Activated B cell treated with CpG ODN at 0.5 μM for 24 hours (primary cell): ENCODE measurements at regions not wholly inside any gene's neighbourhood (a gene's known extent, or its start where the extent isn't known, plus 50 kb on each side); places are given as distances from the start of the nearest gene placed in this dataset.

ENCODE experiments used
- ATAC-seq: fragments of 200-7000 bp; cut with Tn5 transposase; one replicate; pipeline ENCODE4 v1.10.0; 2021; ENCODE audit warnings: low read depth, mild to moderate bottlenecking, moderate library complexity
- CTCF ChIA-PET: fragments of 350-600 bp; sonication (Branson Sonifier 250); formaldehyde crosslinking; loops from one replicate; lab custom pipeline; 2021; ENCODE audit warnings: antibody characterized with exemption; lab: Charles Lee
- POLR2A ChIA-PET: fragments of 350-600 bp; sonication (Branson Sonifier 250); formaldehyde crosslinking; loops from one replicate; lab custom pipeline; 2021; ENCODE audit warnings: antibody characterized with exemption; lab: Charles Lee
- DNase-seq: peaks from one replicate; pipeline ENCODE4 v3.0.0; 2022
- H3K27ac Mint-ChIP-seq: one replicate; pipeline ENCODE4 v1.8.0; 2020; ENCODE audit warnings: mixed read lengths
- H3K27me3 Mint-ChIP-seq: one replicate; pipeline ENCODE4 v1.8.0; 2021; ENCODE audit warnings: mixed read lengths
- H3K36me3 Mint-ChIP-seq: one replicate; pipeline ENCODE4 v1.8.0; 2021; ENCODE audit warnings: low read depth, mixed read lengths
- H3K4me1 Mint-ChIP-seq: one replicate; pipeline ENCODE4 v1.8.0; 2021; ENCODE audit warnings: mixed read lengths
- H3K4me3 Mint-ChIP-seq: one replicate; pipeline ENCODE4 v1.8.0; 2020; ENCODE audit warnings: mild to moderate bottlenecking, mixed read lengths
- H3K9me3 Mint-ChIP-seq: one replicate; pipeline ENCODE4 v1.8.0; 2020; ENCODE audit warnings: mixed read lengths
- intact Hi-C: fragments of 100-400 bp; cut with micrococcal nuclease; formaldehyde crosslinking; loops from one replicate; pipeline ENCODE4 v1.15.1; 2024
- TF ChIP-seq, protein P1 (sequence below): fragments of 200-600 bp; IDR thresholded peaks from one replicate; pipeline ENCODE4 v1.8.0; 2022; ENCODE audit warnings: antibody characterized with exemption, mild to moderate bottlenecking

DNA sequence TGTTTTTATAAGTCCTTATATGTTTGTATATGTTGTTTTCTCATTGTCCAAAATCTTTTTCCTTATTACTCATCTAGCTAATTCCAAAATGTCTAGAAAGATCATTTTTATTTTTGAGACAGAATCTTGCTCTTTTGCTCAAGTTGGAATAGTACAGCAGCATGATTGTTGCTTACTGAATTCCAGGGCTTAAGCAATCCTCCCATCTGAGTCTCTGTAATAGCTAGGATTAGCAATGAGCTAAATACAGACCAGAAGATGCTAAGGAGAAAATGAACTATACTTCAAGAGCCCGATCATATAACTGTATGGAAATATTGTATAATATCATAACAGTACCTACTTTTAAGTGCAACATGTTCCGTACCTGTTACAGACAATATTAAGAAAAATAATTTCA is 1027.0 kb downstream of the STIM2 start:
- TF ChIP-seq, protein P1, sequence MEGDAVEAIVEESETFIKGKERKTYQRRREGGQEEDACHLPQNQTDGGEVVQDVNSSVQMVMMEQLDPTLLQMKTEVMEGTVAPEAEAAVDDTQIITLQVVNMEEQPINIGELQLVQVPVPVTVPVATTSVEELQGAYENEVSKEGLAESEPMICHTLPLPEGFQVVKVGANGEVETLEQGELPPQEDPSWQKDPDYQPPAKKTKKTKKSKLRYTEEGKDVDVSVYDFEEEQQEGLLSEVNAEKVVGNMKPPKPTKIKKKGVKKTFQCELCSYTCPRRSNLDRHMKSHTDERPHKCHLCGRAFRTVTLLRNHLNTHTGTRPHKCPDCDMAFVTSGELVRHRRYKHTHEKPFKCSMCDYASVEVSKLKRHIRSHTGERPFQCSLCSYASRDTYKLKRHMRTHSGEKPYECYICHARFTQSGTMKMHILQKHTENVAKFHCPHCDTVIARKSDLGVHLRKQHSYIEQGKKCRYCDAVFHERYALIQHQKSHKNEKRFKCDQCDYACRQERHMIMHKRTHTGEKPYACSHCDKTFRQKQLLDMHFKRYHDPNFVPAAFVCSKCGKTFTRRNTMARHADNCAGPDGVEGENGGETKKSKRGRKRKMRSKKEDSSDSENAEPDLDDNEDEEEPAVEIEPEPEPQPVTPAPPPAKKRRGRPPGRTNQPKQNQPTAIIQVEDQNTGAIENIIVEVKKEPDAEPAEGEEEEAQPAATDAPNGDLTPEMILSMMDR: no peak
- H3K4me3 Mint-ChIP-seq: no peak overlapping the region
- H3K9me3 Mint-ChIP-seq: peaks cover 2% of the 10 kb centered on the region
- no peak overlapping the region for H3K27ac Mint-ChIP-seq
- no peaks in the 10 kb centered on the region for H3K27me3 Mint-ChIP-seq
- intact Hi-C loops: no loop called here
- H3K4me1 Mint-ChIP-seq: no peaks in the 10 kb centered on the region
- ChIA-PET POLR2A (no interaction called here), CTCF (no interaction called here)
- ATAC-seq (no peak), DNase-seq (no peak)
- no peaks in the 10 kb centered on the region for H3K36me3 Mint-ChIP-seq

DNA sequence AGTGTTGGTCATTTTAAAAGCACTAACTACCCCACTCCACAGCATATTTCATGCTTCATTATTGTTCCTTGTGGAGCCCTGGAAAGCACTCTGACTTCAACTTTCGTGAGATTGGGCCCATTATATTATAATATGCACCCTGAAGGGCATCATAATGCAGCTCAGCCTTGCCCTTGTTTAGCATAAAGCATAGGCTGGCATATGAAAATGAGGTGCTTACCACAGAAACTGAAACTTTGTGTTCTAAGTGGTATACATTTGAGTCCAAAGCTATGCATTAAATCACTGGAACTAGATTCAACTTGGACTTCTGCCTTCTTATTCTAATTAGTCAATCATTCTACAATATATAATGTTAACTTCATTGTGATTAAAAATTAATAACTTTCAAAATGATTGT is 1027.9 kb downstream of the STIM2 start:
- CTCF ChIA-PET: no interaction called here
- TF ChIP-seq, protein P1: no peak

DNA sequence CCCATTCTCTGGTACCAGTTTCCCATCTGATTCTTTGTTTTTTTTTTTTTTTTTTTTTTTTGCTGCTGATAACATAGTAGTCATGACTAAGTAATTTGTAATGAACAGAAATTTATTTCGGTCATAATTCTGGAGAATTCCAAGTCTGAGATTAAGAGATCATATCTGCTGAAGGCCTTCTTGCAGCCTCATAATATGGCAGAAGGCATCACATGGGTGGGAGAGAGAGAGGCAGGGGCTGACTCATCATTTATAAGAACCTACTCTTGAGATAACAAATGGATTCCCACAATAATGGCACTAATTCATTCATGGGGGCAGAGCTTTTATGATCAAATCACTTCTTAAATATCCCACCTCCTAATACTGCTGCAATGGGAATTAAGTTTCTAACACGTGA is 1034.3 kb downstream of the STIM2 start:
- POLR2A ChIA-PET: no interaction called here
- no peaks in the 10 kb centered on the region for H3K9me3 Mint-ChIP-seq
- intact Hi-C loops: no loop called here

More for the DNA sequence above, 1027.9 kb downstream of the STIM2 start:
- Mint-ChIP-seq H3K36me3 (no peaks in the 10 kb centered on the region), H3K4me1 (no peaks in the 10 kb centered on the region), H3K4me3 (no peak overlapping the region), H3K27ac (no peak overlapping the region), H3K9me3 (peaks cover 2% of the 10 kb centered on the region), H3K27me3 (no peaks in the 10 kb centered on the region)
- ATAC-seq (no peak), DNase-seq (no peak)
- intact Hi-C loops: no loop called here
- POLR2A ChIA-PET: no interaction called here

DNA sequence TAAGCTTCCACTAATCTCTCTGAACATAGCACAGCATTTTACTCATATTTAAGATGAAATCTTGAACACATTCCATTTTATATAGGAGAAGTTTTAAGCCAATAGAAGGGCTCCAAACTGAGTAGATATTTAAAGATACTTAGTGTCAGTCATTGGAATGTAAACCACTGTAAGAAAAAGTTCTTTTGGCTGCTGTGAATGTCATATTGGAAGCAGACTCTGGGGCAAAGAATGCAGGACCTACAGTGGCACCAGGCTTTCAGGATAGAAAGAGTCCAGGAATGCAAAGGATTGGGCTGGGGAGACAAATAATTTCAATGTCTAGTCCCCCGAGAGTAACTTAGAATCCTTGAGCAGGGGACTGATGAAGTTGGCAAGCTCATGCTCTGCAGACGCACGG is 1047.7 kb downstream of the STIM2 start:
- H3K27me3 Mint-ChIP-seq: no peaks in the 10 kb centered on the region
- DNase-seq (no peak), ATAC-seq (no peak)
- no peak overlapping the region for H3K27ac Mint-ChIP-seq
- POLR2A ChIA-PET: no interaction called here
- no peak overlapping the region for H3K4me3 Mint-ChIP-seq
- intact Hi-C loops: no loop called here
- CTCF ChIA-PET: no interaction called here
- TF ChIP-seq, protein P1: no peak
- peaks cover 2% of the 10 kb centered on the region for H3K9me3 Mint-ChIP-seq
- H3K36me3 Mint-ChIP-seq: no peaks in the 10 kb centered on the region
- no peaks in the 10 kb centered on the region for H3K4me1 Mint-ChIP-seq

More for the DNA sequence above, 1034.3 kb downstream of the STIM2 start:
- H3K36me3 Mint-ChIP-seq: no peaks in the 10 kb centered on the region
- H3K4me3 Mint-ChIP-seq: no peak overlapping the region
- CTCF ChIA-PET: no interaction called here
- DNase-seq: no peak
- H3K27ac Mint-ChIP-seq: no peak overlapping the region
- TF ChIP-seq, protein P1: no peak
- ATAC-seq: no peak
- H3K27me3 Mint-ChIP-seq: no peaks in the 10 kb centered on the region
- H3K4me1 Mint-ChIP-seq: no peaks in the 10 kb centered on the region

DNA sequence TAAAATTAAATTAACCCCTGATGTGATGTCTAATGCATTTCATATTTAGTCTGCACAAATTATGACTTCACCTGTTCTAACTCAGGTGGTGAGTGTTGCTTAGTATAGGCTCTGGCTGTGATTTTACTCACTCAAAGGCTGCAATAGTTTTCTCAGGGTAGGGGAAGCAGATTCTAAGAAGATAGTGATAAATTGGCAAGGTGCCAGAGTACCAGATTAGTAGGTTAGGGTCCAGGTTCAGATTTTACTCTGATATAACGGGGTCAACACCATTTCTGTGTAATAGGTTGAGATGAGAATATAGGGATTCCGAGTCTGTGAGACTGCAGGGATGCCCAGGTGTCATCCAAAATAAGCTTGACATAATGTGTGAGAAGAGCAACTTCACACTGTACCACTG is 1049.6 kb downstream of the STIM2 start:
- no peak overlapping the region for H3K27ac Mint-ChIP-seq
- no peak for DNase-seq
- intact Hi-C loops: no loop called here
- CTCF ChIA-PET: no interaction called here
- no peaks in the 10 kb centered on the region for H3K4me1 Mint-ChIP-seq
- no peak overlapping the region for H3K4me3 Mint-ChIP-seq
- no peaks in the 10 kb centered on the region for H3K36me3 Mint-ChIP-seq
- TF ChIP-seq, protein P1: no peak
- POLR2A ChIA-PET: no interaction called here
- no peak for ATAC-seq
- H3K27me3 Mint-ChIP-seq: no peaks in the 10 kb centered on the region
- H3K9me3 Mint-ChIP-seq: peaks cover 2% of the 10 kb centered on the region
